SK-N-SH (cell line): ENCODE measurements at regions not wholly inside any gene's neighbourhood (a gene's known extent, or its start where the extent isn't known, plus 50 kb on each side); places are given as distances from the start of the nearest gene placed in this dataset.

ENCODE experiments used
- CTCF ChIP-seq: fragments of 200-600 bp; sonication (generic); IDR thresholded peaks from 2 replicates; pipeline ENCODE4 v1.6.1; 2017; ENCODE audit warnings: antibody characterized with exemption, mild to moderate bottlenecking, moderate library complexity
- NRF1 ChIP-seq: IDR thresholded peaks from 2 replicates; pipeline ENCODE4 v1.6.1; 2012; ENCODE audit warnings: low read depth, mild to moderate bottlenecking, low read length
- POLR2AphosphoS5 ChIP-seq: IDR thresholded peaks from 2 replicates; pipeline ENCODE4 v1.6.1; 2012; ENCODE audit warnings: low read depth, low read length
- RAD21 ChIP-seq: IDR thresholded peaks from 2 replicates; pipeline ENCODE4 v1.6.1; 2012; ENCODE audit warnings: mild to moderate bottlenecking, low read length
- RFX5 ChIP-seq: IDR thresholded peaks from 2 replicates; pipeline ENCODE4 v1.6.1; 2012; ENCODE audit warnings: mild to moderate bottlenecking, improper control_type of control experiment, low read length
- RXRA ChIP-seq: IDR thresholded peaks from 2 replicates; pipeline ENCODE4 v1.4.0; 2012; ENCODE audit warnings: low read depth, mild to moderate bottlenecking, borderline replicate concordance
- SMC3 ChIP-seq: IDR thresholded peaks from 2 replicates; pipeline ENCODE4 v1.6.1; 2012; ENCODE audit warnings: low read depth, low read length, improper control_type of control experiment
- TF ChIP-seq, protein P1 (sequence below): IDR thresholded peaks from 2 replicates; pipeline ENCODE4 v1.4.0; 2012; ENCODE audit warnings: low read depth, borderline replicate concordance
- TF ChIP-seq, protein P2 (sequence below): fragments of 150-350 bp; IDR thresholded peaks from 2 replicates; pipeline ENCODE4 v1.6.1; 2017; ENCODE audit warnings: antibody characterized with exemption, low read length, low read depth, borderline replicate concordance
- TF ChIP-seq, protein P3 (sequence below): IDR thresholded peaks from 2 replicates; pipeline ENCODE4 v1.6.1; 2012; ENCODE audit warnings: mild to moderate bottlenecking, low read depth, low read length, moderate library complexity

GRCh38 chr12:127065595-127065994 lies 1201.4 kb upstream of the TMEM132C start:
- TF ChIP-seq POLR2AphosphoS5 (no peak), NRF1 (no peak), RXRA (no peak), CTCF (no peak), RAD21 (no peak), RFX5 (no peak), SMC3 (no peak)
- TF ChIP-seq, protein P1, sequence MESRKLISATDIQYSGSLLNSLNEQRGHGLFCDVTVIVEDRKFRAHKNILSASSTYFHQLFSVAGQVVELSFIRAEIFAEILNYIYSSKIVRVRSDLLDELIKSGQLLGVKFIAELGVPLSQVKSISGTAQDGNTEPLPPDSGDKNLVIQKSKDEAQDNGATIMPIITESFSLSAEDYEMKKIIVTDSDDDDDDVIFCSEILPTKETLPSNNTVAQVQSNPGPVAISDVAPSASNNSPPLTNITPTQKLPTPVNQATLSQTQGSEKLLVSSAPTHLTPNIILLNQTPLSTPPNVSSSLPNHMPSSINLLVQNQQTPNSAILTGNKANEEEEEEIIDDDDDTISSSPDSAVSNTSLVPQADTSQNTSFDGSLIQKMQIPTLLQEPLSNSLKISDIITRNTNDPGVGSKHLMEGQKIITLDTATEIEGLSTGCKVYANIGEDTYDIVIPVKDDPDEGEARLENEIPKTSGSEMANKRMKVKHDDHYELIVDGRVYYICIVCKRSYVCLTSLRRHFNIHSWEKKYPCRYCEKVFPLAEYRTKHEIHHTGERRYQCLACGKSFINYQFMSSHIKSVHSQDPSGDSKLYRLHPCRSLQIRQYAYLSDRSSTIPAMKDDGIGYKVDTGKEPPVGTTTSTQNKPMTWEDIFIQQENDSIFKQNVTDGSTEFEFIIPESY = no peak
- TF ChIP-seq, protein P2, sequence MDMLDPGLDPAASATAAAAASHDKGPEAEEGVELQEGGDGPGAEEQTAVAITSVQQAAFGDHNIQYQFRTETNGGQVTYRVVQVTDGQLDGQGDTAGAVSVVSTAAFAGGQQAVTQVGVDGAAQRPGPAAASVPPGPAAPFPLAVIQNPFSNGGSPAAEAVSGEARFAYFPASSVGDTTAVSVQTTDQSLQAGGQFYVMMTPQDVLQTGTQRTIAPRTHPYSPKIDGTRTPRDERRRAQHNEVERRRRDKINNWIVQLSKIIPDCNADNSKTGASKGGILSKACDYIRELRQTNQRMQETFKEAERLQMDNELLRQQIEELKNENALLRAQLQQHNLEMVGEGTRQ = no peak
- TF ChIP-seq, protein P3, sequence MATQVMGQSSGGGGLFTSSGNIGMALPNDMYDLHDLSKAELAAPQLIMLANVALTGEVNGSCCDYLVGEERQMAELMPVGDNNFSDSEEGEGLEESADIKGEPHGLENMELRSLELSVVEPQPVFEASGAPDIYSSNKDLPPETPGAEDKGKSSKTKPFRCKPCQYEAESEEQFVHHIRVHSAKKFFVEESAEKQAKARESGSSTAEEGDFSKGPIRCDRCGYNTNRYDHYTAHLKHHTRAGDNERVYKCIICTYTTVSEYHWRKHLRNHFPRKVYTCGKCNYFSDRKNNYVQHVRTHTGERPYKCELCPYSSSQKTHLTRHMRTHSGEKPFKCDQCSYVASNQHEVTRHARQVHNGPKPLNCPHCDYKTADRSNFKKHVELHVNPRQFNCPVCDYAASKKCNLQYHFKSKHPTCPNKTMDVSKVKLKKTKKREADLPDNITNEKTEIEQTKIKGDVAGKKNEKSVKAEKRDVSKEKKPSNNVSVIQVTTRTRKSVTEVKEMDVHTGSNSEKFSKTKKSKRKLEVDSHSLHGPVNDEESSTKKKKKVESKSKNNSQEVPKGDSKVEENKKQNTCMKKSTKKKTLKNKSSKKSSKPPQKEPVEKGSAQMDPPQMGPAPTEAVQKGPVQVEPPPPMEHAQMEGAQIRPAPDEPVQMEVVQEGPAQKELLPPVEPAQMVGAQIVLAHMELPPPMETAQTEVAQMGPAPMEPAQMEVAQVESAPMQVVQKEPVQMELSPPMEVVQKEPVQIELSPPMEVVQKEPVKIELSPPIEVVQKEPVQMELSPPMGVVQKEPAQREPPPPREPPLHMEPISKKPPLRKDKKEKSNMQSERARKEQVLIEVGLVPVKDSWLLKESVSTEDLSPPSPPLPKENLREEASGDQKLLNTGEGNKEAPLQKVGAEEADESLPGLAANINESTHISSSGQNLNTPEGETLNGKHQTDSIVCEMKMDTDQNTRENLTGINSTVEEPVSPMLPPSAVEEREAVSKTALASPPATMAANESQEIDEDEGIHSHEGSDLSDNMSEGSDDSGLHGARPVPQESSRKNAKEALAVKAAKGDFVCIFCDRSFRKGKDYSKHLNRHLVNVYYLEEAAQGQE = no peak
